NCI-H2029 treated with DMSO at 0.1 percent for 48 hours (cell line): ENCODE measurements at regions not wholly inside any gene's neighbourhood (a gene's known extent, or its start where the extent isn't known, plus 50 kb on each side); places are given as distances from the start of the nearest gene placed in this dataset.
"Not testable (repeated sequence)": the region's sequence is repeated elsewhere in the genome, so short reads cannot be mapped to it uniquely, and the experiment has no call there.

Experiments used
- DNase-seq: peaks from one replicate; lab custom pipeline; 2025; lab: John Stamatoyannopoulos, UW

DNA sequence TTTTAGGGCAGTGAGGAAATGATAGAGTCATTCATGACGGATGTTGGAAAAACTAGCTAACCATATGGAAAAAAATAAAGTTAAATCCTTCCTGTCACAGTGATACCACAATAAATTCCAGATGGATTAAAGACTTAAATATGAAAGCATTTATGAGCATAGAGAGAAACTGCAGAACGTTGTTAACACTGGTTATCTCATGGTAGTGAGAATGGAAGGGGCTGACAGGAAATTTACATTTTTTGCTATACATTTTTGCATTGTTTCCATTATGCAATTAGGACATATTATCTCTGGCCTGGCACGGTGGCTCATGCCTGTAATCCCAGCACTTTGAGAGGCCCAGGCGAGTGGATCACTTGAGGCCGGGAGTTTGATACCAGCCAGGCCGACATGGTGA is 130.5 kb upstream of the VOPP1 start:
- DNase-seq, result not testable (repeated sequence)

- DNase-seq, result not testable (repeated sequence)
Measured at GRCh38 chr7:55699450-55699842, 127.1 kb upstream of the VOPP1 start.

DNA sequence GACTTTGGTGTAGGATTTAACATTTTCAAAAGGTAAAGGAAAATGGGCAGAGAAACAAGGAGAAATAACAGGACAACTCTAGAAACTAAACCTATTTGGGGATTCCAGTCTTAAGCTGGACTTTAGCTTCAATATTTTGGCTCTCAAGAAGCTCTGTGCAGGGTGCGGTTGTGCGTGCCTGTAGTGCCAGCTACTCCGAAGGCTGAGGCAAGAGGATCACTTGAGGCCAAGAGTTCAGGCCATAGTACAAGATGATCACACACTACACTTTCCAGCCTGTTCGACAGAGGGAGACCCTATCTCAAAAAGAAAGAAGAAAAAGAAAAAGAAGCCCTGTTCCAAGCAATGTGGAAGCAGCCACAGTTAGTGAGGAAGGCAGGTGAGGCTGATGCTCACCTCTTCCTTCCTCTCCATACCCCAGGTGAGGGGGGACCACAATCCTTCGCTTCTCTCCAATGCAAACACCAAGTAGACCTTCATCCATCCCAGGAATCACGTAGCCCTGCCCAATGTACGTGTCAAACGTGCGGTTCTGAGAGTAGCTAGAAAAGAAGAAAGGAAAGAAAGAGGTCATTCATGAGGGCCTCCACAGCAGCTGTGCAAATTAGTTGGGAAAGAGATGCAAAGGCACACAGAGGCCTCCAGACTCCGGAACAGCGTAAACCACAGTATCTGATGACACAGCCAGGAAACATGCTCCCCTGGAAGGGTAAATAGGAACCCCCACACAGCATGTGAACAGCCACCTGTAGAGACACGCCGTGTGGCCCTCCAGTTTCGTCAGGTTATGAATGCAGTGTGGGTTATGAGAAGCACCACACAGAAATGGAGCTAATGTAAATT is 126.5 kb upstream of the VOPP1 start:
- not testable (repeated sequence) for DNase-seq

GRCh38 chr7:55695893-55696701 is 123.8 kb upstream of the VOPP1 start:
- DNase-seq, result not testable (repeated sequence)

GRCh38 chr7:55694484-55694883 is 122.2 kb upstream of the VOPP1 start:
- not testable (repeated sequence) for DNase-seq

- not testable (repeated sequence) for DNase-seq
Measured at GRCh38 chr7:55688684-55689681, 116.7 kb upstream of the VOPP1 start.

GRCh38 chr7:55688261-55688660 is 116.0 kb upstream of the VOPP1 start:
- DNase-seq, result not testable (repeated sequence)

GRCh38 chr7:55687252-55687651 is 115.0 kb upstream of the VOPP1 start:
- not testable (repeated sequence) for DNase-seq

DNA sequence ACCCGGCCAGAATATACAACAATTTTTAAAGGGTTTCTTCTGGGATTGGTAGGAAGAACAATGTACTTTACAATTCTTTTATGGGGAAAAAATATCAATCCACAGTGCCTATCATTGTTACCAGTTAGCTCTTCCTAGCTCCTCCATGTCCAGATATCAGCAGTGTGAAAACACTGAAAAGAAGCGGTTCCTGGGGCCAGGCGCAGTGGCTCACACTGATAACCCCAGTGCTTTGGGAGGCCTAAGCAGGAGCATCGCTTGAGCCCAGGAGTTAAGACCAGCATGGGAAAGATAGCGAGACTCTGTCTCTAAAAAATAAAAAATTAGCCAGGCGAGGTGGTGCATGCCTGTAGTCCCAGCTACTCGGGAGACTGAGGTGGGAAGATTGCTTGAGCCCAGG is 114.5 kb upstream of the VOPP1 start:
- DNase-seq, result not testable (repeated sequence)

DNA sequence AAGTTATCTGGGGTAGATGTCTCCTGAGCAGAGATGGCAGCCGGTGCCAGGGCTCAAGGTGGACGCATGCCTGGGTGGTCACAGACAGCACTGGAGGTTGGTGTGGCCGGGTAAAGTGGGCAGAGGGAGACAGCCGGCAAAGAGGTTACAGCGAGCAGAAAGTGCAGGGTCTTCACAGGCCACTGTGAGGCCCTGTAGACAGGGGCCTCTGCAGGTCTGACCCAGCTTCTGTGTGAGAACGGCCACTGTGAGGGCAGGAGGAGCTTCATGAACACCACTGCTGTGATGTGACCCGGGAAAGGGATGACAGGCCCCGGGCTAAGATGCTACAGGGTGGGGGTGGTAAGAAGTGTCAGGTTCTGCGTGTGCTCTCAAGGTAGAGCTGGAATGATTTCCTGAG is 111.2 kb upstream of the VOPP1 start:
- not testable (repeated sequence) for DNase-seq

DNA sequence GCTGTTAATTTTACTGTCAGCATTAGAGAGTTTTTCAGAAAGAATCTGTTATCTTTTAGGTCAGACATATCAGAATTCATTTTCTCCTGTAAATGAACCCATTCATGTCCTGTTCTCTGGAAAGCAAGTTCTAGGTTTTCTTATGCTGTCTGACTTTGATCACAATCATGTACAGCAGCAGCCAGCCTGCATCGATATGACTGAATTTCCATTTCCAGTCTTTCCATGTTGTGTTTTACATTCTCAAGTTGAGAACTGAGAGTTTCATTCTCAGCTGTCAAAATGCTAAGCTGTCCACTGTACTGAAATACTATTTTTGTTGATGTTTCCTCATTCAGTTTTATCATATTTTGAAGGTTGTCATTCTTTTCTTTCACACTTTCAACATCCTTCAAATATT is 103.3 kb upstream of the VOPP1 start:
- DNase-seq, result not testable (repeated sequence)

GRCh38 chr7:55673525-55673924 is 101.2 kb upstream of the VOPP1 start:
- not testable (repeated sequence) for DNase-seq

DNA sequence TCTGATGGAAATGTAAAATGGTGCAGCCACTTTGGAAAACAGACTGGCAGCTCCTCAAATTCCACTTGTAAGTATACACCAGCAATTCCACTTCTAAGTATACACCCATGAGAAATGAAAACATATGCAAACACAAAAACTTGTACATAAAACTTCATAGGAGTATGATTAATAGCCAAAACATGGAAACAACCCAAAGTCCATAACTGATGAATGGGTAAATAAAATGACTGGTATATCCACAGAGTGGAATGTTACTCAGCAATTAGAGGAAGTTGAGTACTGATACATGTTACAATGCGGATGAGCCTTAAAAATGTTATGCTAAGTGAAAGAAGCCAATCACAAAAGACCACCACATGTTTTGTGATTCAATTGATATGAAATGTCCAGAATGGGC is 99.8 kb upstream of the VOPP1 start:
- DNase-seq, result not testable (repeated sequence)

GRCh38 chr7:55657654-55658053 is 85.4 kb upstream of the VOPP1 start:
- DNase-seq, result no peak

DNA sequence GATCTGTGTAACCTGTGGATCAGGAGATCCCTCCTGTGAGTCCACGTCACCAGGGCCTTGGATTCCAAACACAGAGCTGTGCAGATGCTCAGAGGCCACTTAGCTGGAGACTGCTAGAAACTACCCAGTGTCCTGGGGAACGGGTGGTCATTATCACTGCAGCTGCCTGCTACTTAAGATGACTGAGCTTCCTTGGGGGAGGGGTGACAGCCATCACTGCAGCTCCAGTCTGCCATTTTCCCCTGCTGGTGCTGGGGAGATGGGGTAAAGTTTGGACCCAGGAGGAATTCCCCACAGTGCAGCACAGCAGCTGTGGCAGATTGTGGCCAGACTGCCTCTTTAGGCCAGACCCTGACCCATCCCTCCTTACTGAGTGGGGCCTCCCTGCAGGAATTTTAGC is 78.8 kb upstream of the VOPP1 start:
- DNase-seq, result no peak

DNA sequence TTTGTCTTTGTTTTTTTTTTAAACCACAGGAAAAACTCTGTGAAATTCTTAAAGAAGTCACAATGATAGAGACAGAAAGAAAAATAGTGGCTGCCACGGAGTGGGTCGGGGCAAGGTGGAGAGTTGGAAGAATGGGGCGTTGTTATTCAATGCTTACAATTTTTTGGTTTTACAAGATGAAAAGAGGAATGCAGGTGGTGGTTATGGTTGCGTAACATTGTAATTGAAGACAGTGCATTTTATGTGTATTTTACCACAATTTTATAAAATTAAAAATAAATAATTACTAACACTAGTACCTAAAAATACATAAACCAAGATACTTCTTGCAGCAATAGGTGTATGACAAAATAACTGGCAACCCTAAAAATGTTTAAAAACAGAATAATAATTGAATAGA is 76.9 kb upstream of the VOPP1 start:
- no peak for DNase-seq

DNA sequence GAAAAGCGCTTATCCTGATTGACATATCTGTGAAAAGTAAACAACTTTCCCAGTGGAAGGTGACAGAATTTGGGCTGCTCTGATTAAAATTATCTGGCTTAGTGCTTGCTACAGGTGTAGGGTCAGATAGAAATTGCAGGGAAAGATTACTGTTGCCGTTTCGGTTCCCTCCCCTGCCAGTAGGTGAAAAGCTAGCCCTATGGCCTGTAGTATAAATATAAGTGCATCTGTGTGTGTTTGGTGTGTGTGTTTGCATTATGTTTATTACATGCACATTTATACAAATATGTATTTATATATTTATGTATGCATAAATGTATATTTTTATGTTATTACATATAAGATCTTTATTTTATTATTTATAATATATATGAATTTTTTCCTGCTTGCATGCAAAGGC is 72.3 kb upstream of the VOPP1 start:
- no peak for DNase-seq

DNA sequence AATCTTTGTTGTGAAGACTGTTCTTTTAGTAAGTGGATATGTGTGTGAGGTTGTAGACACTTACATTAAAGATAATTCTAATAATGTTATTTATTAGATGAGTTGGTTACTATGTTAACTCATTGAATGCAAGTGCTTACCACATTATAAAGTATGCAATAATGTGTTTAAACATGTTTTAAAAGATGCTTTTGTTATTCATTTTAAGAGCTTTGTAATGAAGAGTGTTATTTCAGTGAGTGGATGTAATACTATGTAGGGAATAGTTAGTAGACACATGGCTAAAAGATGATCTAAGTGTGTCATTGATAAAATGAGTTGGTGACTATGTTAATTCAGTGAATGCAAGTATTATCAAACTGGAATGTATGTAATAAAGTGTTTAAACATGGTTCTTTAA is 70.0 kb upstream of the VOPP1 start:
- no peak for DNase-seq

DNA sequence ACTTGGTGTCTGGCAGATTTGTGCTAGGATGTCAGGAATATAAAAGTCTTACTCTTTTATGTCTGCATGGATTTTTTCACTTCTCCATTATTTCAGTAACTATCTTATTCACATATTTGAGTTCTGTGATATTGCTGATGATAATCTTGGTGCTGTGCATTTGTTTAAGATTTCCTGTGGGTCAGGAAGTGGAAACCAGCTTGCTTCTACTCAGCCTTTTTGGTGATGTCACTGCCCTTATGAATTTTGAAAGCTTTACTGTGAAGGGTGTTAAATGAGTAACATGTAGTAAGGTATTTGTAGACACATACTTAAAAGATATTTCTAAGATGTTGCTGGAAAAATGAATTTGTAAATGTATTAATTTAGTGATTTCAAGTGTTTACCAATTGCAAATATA is 69.5 kb upstream of the VOPP1 start:
- no peak for DNase-seq

GRCh38 chr7:55641273-55641691 is 69.0 kb upstream of the VOPP1 start:
- DNase-seq, result peak; percentile 86

GRCh38 chr7:55639640-55640039 is 67.3 kb upstream of the VOPP1 start:
- DNase-seq, result no peak
